ENCODE measurements at regions not wholly inside any gene's neighbourhood (a gene's known extent, or its start where the extent isn't known, plus 50 kb on each side); places are given as distances from the start of the nearest gene placed in this dataset.

GRCh38 chr22:47285981-47286380, 523.5 kb downstream of the TBC1D22A start:
- Histone ChIP-seq H3K9me3 (ENCODE audit: low read length) (no peaks in the 10 kb centered on the region), H3K36me3 (ENCODE audit: insufficient read depth, low read length) (no peaks in the 10 kb centered on the region), H3K27me3 (ENCODE audit: control insufficient read depth in 1 of 2, insufficient read depth in 2 of 2, low read length in 2 of 2) (no peaks in the 10 kb centered on the region)

DNA sequence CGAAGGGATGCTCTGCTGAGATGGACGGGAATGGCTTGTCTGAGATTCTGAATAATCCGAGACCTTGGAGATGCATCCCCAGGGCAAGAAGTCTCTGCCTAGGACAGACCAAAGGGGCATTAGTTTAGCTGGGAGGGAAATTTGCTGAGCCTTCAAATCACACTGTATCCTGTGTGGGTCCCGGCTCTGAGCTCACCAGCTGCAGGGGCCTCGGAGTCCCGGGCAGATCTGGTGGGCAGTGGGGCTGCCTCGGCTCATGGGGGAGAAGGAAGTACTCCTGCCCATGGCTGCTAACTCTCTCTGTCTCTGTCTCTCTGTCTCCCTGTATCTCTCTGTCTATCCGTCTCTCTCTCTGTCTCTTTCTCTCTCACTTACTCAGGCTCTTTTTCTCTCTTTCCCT, 522.4 kb downstream of the TBC1D22A start:
- Histone ChIP-seq H3K9ac (ENCODE audit: low read length) (no peak overlapping the region), H3K9me3 (ENCODE audit: low read length) (no peaks in the 10 kb centered on the region), H3K4me1 (ENCODE audit: insufficient read depth, low read length) (no peaks in the 10 kb centered on the region), H3K27ac (ENCODE audit: low read depth, low read length) (no peak overlapping the region), H3K27me3 (ENCODE audit: control insufficient read depth in 1 of 2, insufficient read depth in 2 of 2, low read length in 2 of 2) (no peaks in the 10 kb centered on the region), H3K36me3 (ENCODE audit: insufficient read depth, low read length) (no peaks in the 10 kb centered on the region), H3K4me3 (ENCODE audit: low read depth in 1 of 2, low read length in 2 of 2) (no peak overlapping the region)

More at GRCh38 chr22:47285981-47286380, 523.5 kb downstream of the TBC1D22A start:
- H3K4me3 ChIP-seq (ENCODE audit: low read depth in 1 of 2, low read length in 2 of 2): no peak overlapping the region
- no peaks in the 10 kb centered on the region for H3K4me1 ChIP-seq (ENCODE audit: insufficient read depth, low read length)
- H3K9ac ChIP-seq (ENCODE audit: low read length): no peak overlapping the region
- H3K27ac ChIP-seq (ENCODE audit: low read depth, low read length): no peak overlapping the region

GRCh38 chr22:47284360-47284759, 521.9 kb downstream of the TBC1D22A start:
- Histone ChIP-seq H3K27ac (ENCODE audit: low read depth, low read length) (no peak overlapping the region), H3K36me3 (ENCODE audit: insufficient read depth, low read length) (no peaks in the 10 kb centered on the region), H3K27me3 (ENCODE audit: control insufficient read depth in 1 of 2, insufficient read depth in 2 of 2, low read length in 2 of 2) (no peaks in the 10 kb centered on the region), H3K4me3 (ENCODE audit: low read depth in 1 of 2, low read length in 2 of 2) (no peak overlapping the region), H3K4me1 (ENCODE audit: insufficient read depth, low read length) (no peaks in the 10 kb centered on the region), H3K9me3 (ENCODE audit: low read length) (no peaks in the 10 kb centered on the region), H3K9ac (ENCODE audit: low read length) (no peak overlapping the region)

- no peaks in the 10 kb centered on the region for H3K9me3 ChIP-seq (ENCODE audit: low read length)
- no peak overlapping the region for H3K9ac ChIP-seq (ENCODE audit: low read length)
- H3K4me3 ChIP-seq (ENCODE audit: low read depth in 1 of 2, low read length in 2 of 2): no peak overlapping the region
- no peak overlapping the region for H3K27ac ChIP-seq (ENCODE audit: low read depth, low read length)
- no peaks in the 10 kb centered on the region for H3K27me3 ChIP-seq (ENCODE audit: control insufficient read depth in 1 of 2, insufficient read depth in 2 of 2, low read length in 2 of 2)
- no peaks in the 10 kb centered on the region for H3K4me1 ChIP-seq (ENCODE audit: insufficient read depth, low read length)
- H3K36me3 ChIP-seq (ENCODE audit: insufficient read depth, low read length): no peaks in the 10 kb centered on the region
These were observed 521.3 kb downstream of the TBC1D22A start for GRCh38 chr22:47283616-47284270.

GRCh38 chr22:47282851-47283250, 520.4 kb downstream of the TBC1D22A start:
- no peaks in the 10 kb centered on the region for H3K4me1 ChIP-seq (ENCODE audit: insufficient read depth, low read length)
- H3K4me3 ChIP-seq (ENCODE audit: low read depth in 1 of 2, low read length in 2 of 2): no peak overlapping the region
- H3K9ac ChIP-seq (ENCODE audit: low read length): no peak overlapping the region
- H3K27ac ChIP-seq (ENCODE audit: low read depth, low read length): no peak overlapping the region
- no peaks in the 10 kb centered on the region for H3K36me3 ChIP-seq (ENCODE audit: insufficient read depth, low read length)
- H3K27me3 ChIP-seq (ENCODE audit: control insufficient read depth in 1 of 2, insufficient read depth in 2 of 2, low read length in 2 of 2): no peaks in the 10 kb centered on the region
- no peaks in the 10 kb centered on the region for H3K9me3 ChIP-seq (ENCODE audit: low read length)

- no peak overlapping the region for H3K9ac ChIP-seq (ENCODE audit: low read length)
- H3K4me3 ChIP-seq (ENCODE audit: low read depth in 1 of 2, low read length in 2 of 2): no peak overlapping the region
- no peak overlapping the region for H3K27ac ChIP-seq (ENCODE audit: low read depth, low read length)
- no peaks in the 10 kb centered on the region for H3K9me3 ChIP-seq (ENCODE audit: low read length)
- no peaks in the 10 kb centered on the region for H3K4me1 ChIP-seq (ENCODE audit: insufficient read depth, low read length)
- H3K36me3 ChIP-seq (ENCODE audit: insufficient read depth, low read length): no peaks in the 10 kb centered on the region
- peaks cover 0 to under 1% of the 10 kb centered on the region in 2 donors for H3K27me3 ChIP-seq (ENCODE audit: control insufficient read depth in 1 of 2, insufficient read depth in 2 of 2, low read length in 2 of 2)
These were observed 519.9 kb downstream of the TBC1D22A start for GRCh38 chr22:47282366-47282765.

GRCh38 chr22:47281126-47282106, 519.0 kb downstream of the TBC1D22A start:
- peaks cover 0 to 6% of the 10 kb centered on the region in 2 donors for H3K27me3 ChIP-seq (ENCODE audit: control insufficient read depth in 1 of 2, insufficient read depth in 2 of 2, low read length in 2 of 2)

DNA sequence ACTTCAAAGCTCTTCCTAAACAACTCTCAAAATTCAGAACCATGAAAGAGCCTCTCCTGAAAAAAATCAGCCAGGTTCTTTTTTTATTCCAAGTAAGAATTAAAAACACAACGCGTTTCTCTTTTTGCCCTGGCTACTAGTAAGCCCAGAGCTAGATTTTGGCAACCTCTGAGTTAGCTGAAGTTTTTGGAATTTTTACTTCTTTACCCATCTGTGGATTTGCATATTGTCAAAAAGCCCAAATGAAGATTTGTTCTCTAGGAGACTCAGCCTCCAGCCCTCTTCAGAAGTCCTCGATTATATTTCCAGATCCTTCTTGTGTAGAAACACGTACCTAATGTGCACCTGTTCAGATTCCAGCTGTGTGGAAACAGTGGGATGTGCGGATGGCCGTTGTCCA, 517.9 kb downstream of the TBC1D22A start:
- no peaks in the 10 kb centered on the region for H3K9me3 ChIP-seq (ENCODE audit: low read length)
- H3K27me3 ChIP-seq (ENCODE audit: control insufficient read depth in 1 of 2, insufficient read depth in 2 of 2, low read length in 2 of 2): peaks cover 0 to 6% of the 10 kb centered on the region in 2 donors
- no peaks in the 10 kb centered on the region for H3K4me1 ChIP-seq (ENCODE audit: insufficient read depth, low read length)
- H3K9ac ChIP-seq (ENCODE audit: low read length): no peak overlapping the region
- H3K27ac ChIP-seq (ENCODE audit: low read depth, low read length): no peak overlapping the region
- H3K4me3 ChIP-seq (ENCODE audit: low read depth in 1 of 2, low read length in 2 of 2): no peak overlapping the region
- H3K36me3 ChIP-seq (ENCODE audit: insufficient read depth, low read length): no peaks in the 10 kb centered on the region

More at GRCh38 chr22:47281126-47282106, 519.0 kb downstream of the TBC1D22A start:
- no peaks in the 10 kb centered on the region for H3K36me3 ChIP-seq (ENCODE audit: insufficient read depth, low read length)
- no peak overlapping the region for H3K4me3 ChIP-seq (ENCODE audit: low read depth in 1 of 2, low read length in 2 of 2)
- no peak overlapping the region for H3K27ac ChIP-seq (ENCODE audit: low read depth, low read length)
- H3K9ac ChIP-seq (ENCODE audit: low read length): no peak overlapping the region
- H3K4me1 ChIP-seq (ENCODE audit: insufficient read depth, low read length): no peaks in the 10 kb centered on the region
- no peaks in the 10 kb centered on the region for H3K9me3 ChIP-seq (ENCODE audit: low read length)

- Histone ChIP-seq H3K27me3 (ENCODE audit: control insufficient read depth in 1 of 2, insufficient read depth in 2 of 2, low read length in 2 of 2) (peaks cover 0 to 6% of the 10 kb centered on the region in 2 donors), H3K4me3 (ENCODE audit: low read depth in 1 of 2, low read length in 2 of 2) (no peak overlapping the region), H3K9me3 (ENCODE audit: low read length) (no peaks in the 10 kb centered on the region), H3K4me1 (ENCODE audit: insufficient read depth, low read length) (no peaks in the 10 kb centered on the region), H3K27ac (ENCODE audit: low read depth, low read length) (no peak overlapping the region), H3K9ac (ENCODE audit: low read length) (no peak overlapping the region), H3K36me3 (ENCODE audit: insufficient read depth, low read length) (no peaks in the 10 kb centered on the region)
These were observed 517.3 kb downstream of the TBC1D22A start for GRCh38 chr22:47279746-47280145.

DNA sequence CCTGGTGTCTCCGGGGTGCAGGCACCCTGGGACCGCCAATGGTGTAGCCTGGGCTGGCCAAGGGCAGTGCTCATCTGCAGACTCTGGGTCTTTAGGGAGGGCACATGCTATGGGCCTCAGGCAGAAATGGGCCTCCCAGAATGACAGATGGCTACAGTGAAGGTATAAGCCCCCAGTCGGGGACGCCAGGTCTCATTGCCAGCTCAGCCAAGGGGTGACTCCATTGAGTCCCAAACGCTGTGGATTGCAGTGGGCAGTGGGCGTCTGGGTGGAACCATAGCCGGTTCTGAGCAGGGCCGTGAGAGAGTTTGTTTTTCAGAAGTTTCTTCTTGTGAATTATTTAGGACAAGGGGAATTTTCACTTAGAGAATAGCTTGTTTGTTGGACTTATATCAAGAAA, 516.9 kb downstream of the TBC1D22A start:
- H3K4me1 ChIP-seq (ENCODE audit: insufficient read depth, low read length): no peaks in the 10 kb centered on the region
- H3K4me3 ChIP-seq (ENCODE audit: low read depth in 1 of 2, low read length in 2 of 2): no peak overlapping the region
- H3K27ac ChIP-seq (ENCODE audit: low read depth, low read length): no peak overlapping the region
- H3K27me3 ChIP-seq (ENCODE audit: control insufficient read depth in 1 of 2, insufficient read depth in 2 of 2, low read length in 2 of 2): peaks cover 0 to 6% of the 10 kb centered on the region in 2 donors
- H3K9ac ChIP-seq (ENCODE audit: low read length): no peak overlapping the region
- no peaks in the 10 kb centered on the region for H3K36me3 ChIP-seq (ENCODE audit: insufficient read depth, low read length)
- no peaks in the 10 kb centered on the region for H3K9me3 ChIP-seq (ENCODE audit: low read length)

GRCh38 chr22:47278655-47279054, 516.2 kb downstream of the TBC1D22A start:
- no peaks in the 10 kb centered on the region for H3K36me3 ChIP-seq (ENCODE audit: insufficient read depth, low read length)
- no peaks in the 10 kb centered on the region for H3K4me1 ChIP-seq (ENCODE audit: insufficient read depth, low read length)
- no peak overlapping the region for H3K9ac ChIP-seq (ENCODE audit: low read length)
- H3K27me3 ChIP-seq (ENCODE audit: control insufficient read depth in 1 of 2, insufficient read depth in 2 of 2, low read length in 2 of 2): peaks cover 0 to 6% of the 10 kb centered on the region in 2 donors
- H3K4me3 ChIP-seq (ENCODE audit: low read depth in 1 of 2, low read length in 2 of 2): no peak overlapping the region
- H3K27ac ChIP-seq (ENCODE audit: low read depth, low read length): no peak overlapping the region
- no peaks in the 10 kb centered on the region for H3K9me3 ChIP-seq (ENCODE audit: low read length)
